IMR-90 (cell line): ENCODE measurements at regions not wholly inside any gene's neighbourhood (a gene's known extent, or its start where the extent isn't known, plus 50 kb on each side); places are given as distances from the start of the nearest gene placed in this dataset.

Source experiments
- ATAC-seq: fragments of 200-7000 bp; cut with Tn5 transposase; 2 replicates; pipeline ENCODE4 v1.9.1; 2020; ENCODE audit warnings: low read depth, mild to moderate bottlenecking, moderate library complexity
- BruUV-seq: library from RNA; stranded (reverse); fragments of 400-500 nt; replicated peaks from 2 replicates; lab custom pipeline; 2021; lab: Mats Ljungman, UMichigan
- CTCF ChIA-PET: fragments of 300-600 bp; formaldehyde crosslinking; extraction: SDS; loops from one replicate; lab custom pipeline; 2021; ENCODE audit warnings: antibody characterized with exemption; lab: Yijun Ruan, JAX
- POLR2A ChIA-PET: fragments of 300-600 bp; sonication (Branson Sonifier 250); formaldehyde crosslinking; loops from one replicate; lab custom pipeline; 2022; ENCODE audit warnings: antibody characterized with exemption; ENCODE audit not compliant: unreplicated experiment; lab: Charles Lee
- DNase-seq: peaks from one replicate; pipeline ENCODE4 v3.0.0; 2013
- H2AFZ ChIP-seq: replicated peaks from 2 replicates; pipeline ENCODE3; 2013; ENCODE audit warnings: low read length, mild to moderate bottlenecking; ENCODE audit not compliant: poor library complexity
- H2AK5ac ChIP-seq: 2 replicates; pipeline ENCODE4 v1.6.1; 2013; ENCODE audit warnings: low read depth, low read length, inconsistent platforms
- H2AK9ac ChIP-seq: replicated peaks from 2 replicates; pipeline ENCODE3; 2013; ENCODE audit warnings: mild to moderate bottlenecking, low read depth, low read length, moderate library complexity; ENCODE audit not compliant: poor library complexity
- H2BK120ac ChIP-seq: 2 replicates; pipeline ENCODE4 v1.6.1; 2013; ENCODE audit warnings: low read depth, low read length, inconsistent platforms
- H2BK15ac ChIP-seq: 3 replicates; pipeline ENCODE4 v1.6.1; 2013; ENCODE audit warnings: low read depth, low read length, inconsistent platforms
- H2BK20ac ChIP-seq: 2 replicates; pipeline ENCODE4 v1.6.1; 2013; ENCODE audit warnings: low read depth, mild to moderate bottlenecking, inconsistent platforms, low read length, moderate library complexity
- H2BK5ac ChIP-seq: 2 replicates; pipeline ENCODE4 v1.6.1; 2013; ENCODE audit warnings: mild to moderate bottlenecking, low read depth, low read length, inconsistent platforms; ENCODE audit not compliant: poor library complexity, severe bottlenecking
- H3K14ac ChIP-seq: replicated peaks from 2 replicates; pipeline ENCODE4 v1.6.1; 2013; ENCODE audit warnings: low read depth, low read length, inconsistent platforms
- H3K18ac ChIP-seq: 2 replicates; pipeline ENCODE4 v1.6.1; 2013; ENCODE audit warnings: low read depth, low read length, control low read depth
- H3K23ac ChIP-seq: 2 replicates; pipeline ENCODE4 v1.6.1; 2013; ENCODE audit warnings: low read depth, low read length, inconsistent platforms
- H3K27ac ChIP-seq: 2 replicates; pipeline ENCODE4 v1.5.1; 2013; ENCODE audit warnings: mild to moderate bottlenecking, control low read depth, low read length; ENCODE audit not compliant: insufficient read depth
- H3K27me3 ChIP-seq: 2 replicates; pipeline ENCODE4 v1.6.1; 2013; ENCODE audit warnings: low read length; ENCODE audit not compliant: control insufficient read depth, insufficient read depth
- H3K36me3 ChIP-seq: 2 replicates; pipeline ENCODE4 v1.6.1; 2013; ENCODE audit warnings: low read length, mixed read lengths; ENCODE audit not compliant: control insufficient read depth, insufficient read depth
- H3K4ac ChIP-seq: 2 replicates; pipeline ENCODE4 v1.6.1; 2013; ENCODE audit warnings: low read depth, low read length, inconsistent platforms
- H3K4me1 ChIP-seq: 2 replicates; pipeline ENCODE4 v1.6.1; 2013; ENCODE audit warnings: low read length, mixed read lengths; ENCODE audit not compliant: control insufficient read depth, insufficient read depth
- H3K4me2 ChIP-seq: 2 replicates; pipeline ENCODE4 v1.6.1; 2013; ENCODE audit warnings: low read depth, mild to moderate bottlenecking, control low read depth, low read length, moderate library complexity
- H3K4me3 ChIP-seq: 2 replicates; pipeline ENCODE4 v1.5.1; 2013; ENCODE audit warnings: low read depth, mild to moderate bottlenecking, control low read depth, low read length, moderate library complexity; ENCODE audit not compliant: insufficient read depth
- H3K56ac ChIP-seq: 2 replicates; pipeline ENCODE4 v1.6.1; 2013; ENCODE audit warnings: low read length, inconsistent platforms; ENCODE audit not compliant: insufficient read depth; ENCODE audit errors: extremely low read depth
- H3K79me1 ChIP-seq, 2 experiments: 2 replicates each; pipeline ENCODE4 v1.6.1; 2013; ENCODE audit warnings: low read length in 2 of 2, inconsistent platforms in 1 of 2, low read depth in 1 of 2
- H3K9ac ChIP-seq: 2 replicates; pipeline ENCODE4 v1.6.1; 2013; ENCODE audit warnings: low read depth, low read length, control low read depth
- H3K9me1 ChIP-seq: 2 replicates; pipeline ENCODE4 v1.6.1; 2013; ENCODE audit warnings: low read length, inconsistent platforms; ENCODE audit not compliant: insufficient read depth
- H3K9me3 ChIP-seq: 2 replicates; pipeline ENCODE4 v1.6.1; 2013; ENCODE audit warnings: low read length; ENCODE audit not compliant: control insufficient read depth, insufficient read depth
- H4K20me1 ChIP-seq: 2 replicates; pipeline ENCODE4 v1.6.1; 2013; ENCODE audit warnings: low read length, inconsistent platforms; ENCODE audit not compliant: insufficient read depth
- H4K5ac ChIP-seq: 2 replicates; pipeline ENCODE4 v1.6.1; 2013; ENCODE audit warnings: mild to moderate bottlenecking, low read depth, low read length, control low read depth
- H4K8ac ChIP-seq, 2 experiments: 2 replicates each; pipeline ENCODE4 v1.6.1; 2013; ENCODE audit warnings: low read depth in 2 of 2, low read length in 2 of 2, control low read depth in 1 of 2, inconsistent platforms in 1 of 2
- H4K91ac ChIP-seq: 2 replicates; pipeline ENCODE4 v1.6.1; 2013; ENCODE audit warnings: low read depth, low read length, inconsistent platforms; ENCODE audit not compliant: insufficient read depth
- BHLHE40 ChIP-seq: fragments of 150-350 bp; IDR thresholded peaks from 2 replicates; pipeline ENCODE4 v1.6.1; 2016; ENCODE audit warnings: mild to moderate bottlenecking, low read depth, low read length
- CHD1 ChIP-seq: IDR thresholded peaks from 2 replicates; pipeline ENCODE4 v1.6.1; 2012; ENCODE audit warnings: low read depth, low read length, improper control_type of control experiment
- MAFK ChIP-seq: IDR thresholded peaks from 2 replicates; pipeline ENCODE4 v1.6.1; 2012; ENCODE audit warnings: low read depth, low read length, improper control_type of control experiment
- MAZ ChIP-seq: IDR thresholded peaks from 2 replicates; pipeline ENCODE4 v1.6.1; 2012; ENCODE audit warnings: low read depth, mild to moderate bottlenecking, low read length, improper control_type of control experiment, moderate library complexity, borderline replicate concordance
- MXI1 ChIP-seq: IDR thresholded peaks from 2 replicates; pipeline ENCODE4 v1.6.1; 2012; ENCODE audit warnings: low read depth, mild to moderate bottlenecking, low read length, moderate library complexity, borderline replicate concordance
- NFE2L2 ChIP-seq: fragments of 150-350 bp; IDR thresholded peaks from 2 replicates; pipeline ENCODE4 v1.6.1; 2016; ENCODE audit warnings: low read depth, mild to moderate bottlenecking, low read length
- RCOR1 ChIP-seq: IDR thresholded peaks from 2 replicates; pipeline ENCODE4 v1.6.1; 2012; ENCODE audit warnings: mild to moderate bottlenecking, low read length, improper control_type of control experiment; ENCODE audit not compliant: insufficient replicate concordance
- RFX5 ChIP-seq: IDR thresholded peaks from 2 replicates; pipeline ENCODE4 v1.8.0; 2012; ENCODE audit warnings: low read depth, mild to moderate bottlenecking, low read length, moderate library complexity
- SMC3 ChIP-seq: fragments of 150-350 bp; IDR thresholded peaks from 2 replicates; pipeline ENCODE4 v1.6.1; 2016; ENCODE audit warnings: low read depth, mild to moderate bottlenecking, antibody characterized with exemption, low read length, moderate library complexity
- WGBS, 2 experiments: methylation state at CpG; one replicate each; pipeline versions ENCODE4 v1.1.5 to v1.1.7; 2013; ENCODE audit warnings: missing lambda C conversion rate in 2 of 2; ENCODE audit not compliant: insufficient read length in 1 of 2; ENCODE audit errors: extremely low coverage in 2 of 2; 5-methylcytosine and 5-hydroxymethylcytosine counted together
- dilution Hi-C: fragments of 300-500 bp; cut with HindIII; formaldehyde crosslinking; loops from one replicate; pipeline ENCODE4 v1.14.3; 2018; ENCODE audit warnings: low sequenced_read_pairs; ENCODE audit not compliant: unreplicated experiment
- in situ Hi-C: fragments of 300-500 bp; cut with MboI; formaldehyde crosslinking; loops from 3 replicates; pipeline ENCODE4 v1.14.3; 2019; ENCODE audit warnings: low sequenced_read_pairs, inconsistent platforms, mixed read lengths
- intact Hi-C: fragments of 100-400 bp; cut with micrococcal nuclease; formaldehyde crosslinking; loops from 2 replicates; pipeline ENCODE4 v1.10.0; 2022
- TF ChIP-seq, protein P1 (sequence below): fragments of 150-350 bp; IDR thresholded peaks from 2 replicates; pipeline ENCODE4 v1.6.1; 2016; ENCODE audit warnings: low read depth, mild to moderate bottlenecking, low read length, moderate library complexity, borderline replicate concordance
- TF ChIP-seq, protein P2 (sequence below): fragments of 150-350 bp; IDR thresholded peaks from 2 replicates; pipeline ENCODE4 v1.6.1; 2017; ENCODE audit warnings: mild to moderate bottlenecking, antibody characterized with exemption, low read length, low read depth

DNA sequence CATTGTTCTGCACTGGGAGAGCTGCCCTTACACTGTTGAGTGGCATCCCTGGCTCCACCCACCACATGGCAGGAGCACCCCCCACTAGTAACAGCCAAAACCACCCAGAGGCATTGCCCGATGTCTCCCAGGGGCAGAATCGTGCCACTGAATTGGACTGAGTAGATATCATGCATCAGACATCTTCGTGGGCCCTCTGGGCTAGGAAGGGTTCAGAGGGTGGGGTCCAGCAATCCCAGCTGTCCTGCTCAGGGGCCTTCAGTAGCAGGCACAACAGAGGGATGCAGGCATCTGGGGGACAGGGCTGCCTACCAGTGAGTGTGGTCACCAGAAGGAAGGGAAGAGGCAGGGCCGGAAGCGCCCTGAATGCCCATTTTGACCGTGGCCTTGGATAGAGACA, 119.7 kb upstream of the PPP2R2D start:
- ChIA-PET CTCF (no interaction called here), POLR2A (no interaction called here)
- H4K8ac ChIP-seq, result no peak overlapping the region
- H4K20me1 ChIP-seq, result no peaks in the 10 kb centered on the region
- H3K9ac ChIP-seq, result no peak overlapping the region
- no peak overlapping the region for H3K4me3 ChIP-seq
- no peak overlapping the region for H2AFZ ChIP-seq
- H3K23ac ChIP-seq, result no peak overlapping the region
- no peaks in the 10 kb centered on the region for H3K4me1 ChIP-seq
- H3K9me3 ChIP-seq, result peaks cover 54% of the 10 kb centered on the region
- no peaks in the 10 kb centered on the region for H3K9me1 ChIP-seq
- H3K79me1 ChIP-seq, result no peaks in the 10 kb centered on the region
- H3K14ac ChIP-seq, result no peak overlapping the region
- no TSS peak for BruUV-seq
- TF ChIP-seq MXI1 (no peak), BHLHE40 (no peak), RCOR1 (no peak), SMC3 (no peak), RFX5 (no peak), MAZ (no peak), MAFK (no peak), NFE2L2 (no peak), CHD1 (no peak)
- TF ChIP-seq, protein P1, sequence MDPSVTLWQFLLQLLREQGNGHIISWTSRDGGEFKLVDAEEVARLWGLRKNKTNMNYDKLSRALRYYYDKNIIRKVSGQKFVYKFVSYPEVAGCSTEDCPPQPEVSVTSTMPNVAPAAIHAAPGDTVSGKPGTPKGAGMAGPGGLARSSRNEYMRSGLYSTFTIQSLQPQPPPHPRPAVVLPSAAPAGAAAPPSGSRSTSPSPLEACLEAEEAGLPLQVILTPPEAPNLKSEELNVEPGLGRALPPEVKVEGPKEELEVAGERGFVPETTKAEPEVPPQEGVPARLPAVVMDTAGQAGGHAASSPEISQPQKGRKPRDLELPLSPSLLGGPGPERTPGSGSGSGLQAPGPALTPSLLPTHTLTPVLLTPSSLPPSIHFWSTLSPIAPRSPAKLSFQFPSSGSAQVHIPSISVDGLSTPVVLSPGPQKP, result no peak
- TF ChIP-seq, protein P2, sequence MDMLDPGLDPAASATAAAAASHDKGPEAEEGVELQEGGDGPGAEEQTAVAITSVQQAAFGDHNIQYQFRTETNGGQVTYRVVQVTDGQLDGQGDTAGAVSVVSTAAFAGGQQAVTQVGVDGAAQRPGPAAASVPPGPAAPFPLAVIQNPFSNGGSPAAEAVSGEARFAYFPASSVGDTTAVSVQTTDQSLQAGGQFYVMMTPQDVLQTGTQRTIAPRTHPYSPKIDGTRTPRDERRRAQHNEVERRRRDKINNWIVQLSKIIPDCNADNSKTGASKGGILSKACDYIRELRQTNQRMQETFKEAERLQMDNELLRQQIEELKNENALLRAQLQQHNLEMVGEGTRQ, result no peak
- no peak overlapping the region for H2BK15ac ChIP-seq
- intact Hi-C loops (no loop called here), in situ Hi-C loops (no loop called here), dilution Hi-C loops (no loop called here)
- no peak overlapping the region for H3K27ac ChIP-seq
- no peak overlapping the region for H2AK5ac ChIP-seq
- no peak overlapping the region for H2BK20ac ChIP-seq
- ATAC-seq, result no peak
- no peaks in the 10 kb centered on the region for H3K27me3 ChIP-seq
- no peak overlapping the region for H3K4me2 ChIP-seq
- H4K91ac ChIP-seq, result no peak overlapping the region
- no peak overlapping the region for H3K4ac ChIP-seq
- no peaks in the 10 kb centered on the region for H3K36me3 ChIP-seq
- H2AK9ac ChIP-seq, result no peak overlapping the region
- DNase-seq, result no peak
- H3K56ac ChIP-seq, result no peak overlapping the region
- H2BK120ac ChIP-seq, result no peak overlapping the region
- H4K5ac ChIP-seq, result no peak overlapping the region
- H3K18ac ChIP-seq, result no peak overlapping the region
- 40% methylated on average over 1 of the region's 6 CpGs; no CpG with 5 or more reads in 1 of the 2 experiments for WGBS, 2 experiments
- no peak overlapping the region for H2BK5ac ChIP-seq
